Tibial nerve (tissue), 4 donors: ENCODE measurements at regions not wholly inside any gene's neighbourhood (a gene's known extent, or its start where the extent isn't known, plus 50 kb on each side); places are given as distances from the start of the nearest gene placed in this dataset.

Source experiments
- EP300 ChIP-seq, 2 donors: sonication (generic); formaldehyde crosslinking; IDR thresholded peaks; one replicate each; pipeline ENCODE4 v1.6.1; 2017; ENCODE audit warnings: antibody characterized with exemption in 2 of 2, mild to moderate bottlenecking in 1 of 2
- POLR2A ChIP-seq, 2 donors: fragments of 450-650 bp; IDR thresholded peaks; one replicate each; pipeline ENCODE4 v1.6.1; 2017; ENCODE audit warnings: antibody characterized with exemption in 2 of 2, mild to moderate bottlenecking in 2 of 2, moderate library complexity in 2 of 2
- TF ChIP-seq, protein P1 (sequence below), 5 experiments: fragments of 200-600 bp in 3 of 5; fragments of 450-650 bp in 2 of 5; sonication (generic) in 3 of 5; IDR thresholded peaks; one replicate each; pipeline ENCODE4 v1.5.1; 2016 to 2019; ENCODE audit warnings: antibody characterized with exemption in 5 of 5, mild to moderate bottlenecking in 3 of 5, moderate library complexity in 2 of 5

DNA sequence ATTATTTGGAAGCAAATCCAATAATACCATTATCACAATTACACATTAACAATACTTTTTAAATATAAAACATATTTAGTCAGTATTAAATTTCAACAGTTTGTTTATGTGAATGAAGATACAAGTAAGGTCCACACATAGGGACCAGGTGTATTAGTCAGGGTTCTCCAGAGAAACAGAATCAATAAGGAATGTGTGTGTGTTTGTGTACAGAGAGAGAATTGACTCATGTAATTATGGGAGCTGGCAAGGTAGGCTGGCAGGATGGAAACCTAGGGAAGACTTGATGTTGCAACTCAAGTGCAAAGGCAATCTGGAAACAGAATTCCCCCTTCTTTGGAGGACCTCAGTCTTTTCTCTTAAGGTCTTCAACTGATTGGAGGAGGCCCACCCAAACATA, 123.2 kb upstream of the OTX2 start:
- TF ChIP-seq POLR2A (IDR thresholded peaks at IDR 0.05): no peak
- TF ChIP-seq, protein P1, sequence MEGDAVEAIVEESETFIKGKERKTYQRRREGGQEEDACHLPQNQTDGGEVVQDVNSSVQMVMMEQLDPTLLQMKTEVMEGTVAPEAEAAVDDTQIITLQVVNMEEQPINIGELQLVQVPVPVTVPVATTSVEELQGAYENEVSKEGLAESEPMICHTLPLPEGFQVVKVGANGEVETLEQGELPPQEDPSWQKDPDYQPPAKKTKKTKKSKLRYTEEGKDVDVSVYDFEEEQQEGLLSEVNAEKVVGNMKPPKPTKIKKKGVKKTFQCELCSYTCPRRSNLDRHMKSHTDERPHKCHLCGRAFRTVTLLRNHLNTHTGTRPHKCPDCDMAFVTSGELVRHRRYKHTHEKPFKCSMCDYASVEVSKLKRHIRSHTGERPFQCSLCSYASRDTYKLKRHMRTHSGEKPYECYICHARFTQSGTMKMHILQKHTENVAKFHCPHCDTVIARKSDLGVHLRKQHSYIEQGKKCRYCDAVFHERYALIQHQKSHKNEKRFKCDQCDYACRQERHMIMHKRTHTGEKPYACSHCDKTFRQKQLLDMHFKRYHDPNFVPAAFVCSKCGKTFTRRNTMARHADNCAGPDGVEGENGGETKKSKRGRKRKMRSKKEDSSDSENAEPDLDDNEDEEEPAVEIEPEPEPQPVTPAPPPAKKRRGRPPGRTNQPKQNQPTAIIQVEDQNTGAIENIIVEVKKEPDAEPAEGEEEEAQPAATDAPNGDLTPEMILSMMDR (IDR thresholded peaks at IDR 0.05): no peak
- TF ChIP-seq EP300 (IDR thresholded peaks at IDR 0.05): no peak
